MM.1S (cell line): ENCODE measurements at regions not wholly inside any gene's neighbourhood (a gene's known extent, or its start where the extent isn't known, plus 50 kb on each side); places are given as distances from the start of the nearest gene placed in this dataset.

Experiments
- CTCF ChIP-seq: fragments of 300-600 bp; sonication (generic); IDR thresholded peaks from 2 replicates; pipeline ENCODE4 v1.5.1; 2016; ENCODE audit warnings: antibody characterized with exemption, low read length, mixed read lengths
- EZH2 ChIP-seq: fragments of 300-600 bp; sonication (generic); optimal IDR thresholded peaks from 2 replicates; pipeline ENCODE3; 2017; ENCODE audit warnings: low read depth, mild to moderate bottlenecking, antibody characterized with exemption, low read length, mixed read lengths
- EZH2phosphoT487 ChIP-seq: fragments of 300-600 bp; sonication (generic); IDR thresholded peaks from 2 replicates; pipeline ENCODE4 v1.6.1; 2018; ENCODE audit warnings: antibody characterized with exemption, low read length

GRCh38 chr1:119291611-119292206 lies 76.9 kb upstream of the HAO2 start:
- TF ChIP-seq CTCF (no peak), EZH2phosphoT487 (no peak), EZH2 (no peak)
